Keratinocyte (primary cell): ENCODE measurements at regions not wholly inside any gene's neighbourhood (a gene's known extent, or its start where the extent isn't known, plus 50 kb on each side); places are given as distances from the start of the nearest gene placed in this dataset.

Experiments
- DNase-seq: peaks from one replicate; pipeline ENCODE4 v3.0.0-alpha.2; 2011; ENCODE audit warnings: low read depth, missing footprints, low spot score
- FAIRE-seq: peaks from 2 replicates; lab custom pipeline; 2011; peaks lifted over from hg19 to GRCh38; lab: Jason Lieb, UNC
- H2AFZ ChIP-seq: 2 replicates; pipeline ENCODE4 v1.6.0; 2012; ENCODE audit warnings: low read length, control low read depth, inconsistent platforms; ENCODE audit not compliant: control insufficient read depth
- H3K27ac ChIP-seq: 2 replicates; pipeline ENCODE4 v1.5.1; 2011; ENCODE audit warnings: low read length; ENCODE audit not compliant: control insufficient read depth, insufficient read depth
- H3K27me3 ChIP-seq: 3 replicates; pipeline ENCODE4 v1.6.0; 2011; ENCODE audit warnings: low read length; ENCODE audit not compliant: control insufficient read depth, insufficient read depth; ENCODE audit errors: extremely low read depth
- H3K36me3 ChIP-seq, 2 experiments: 2 replicates in 1 of 2; 3 replicates in 1 of 2; pipeline ENCODE4 v1.5.1; 2011; ENCODE audit warnings: low read length in 2 of 2, mild to moderate bottlenecking in 1 of 2; ENCODE audit not compliant: control insufficient read depth in 2 of 2, insufficient read depth in 2 of 2; ENCODE audit errors: extremely low read depth in 1 of 2
- H3K4me1 ChIP-seq: 3 replicates; pipeline ENCODE4 v1.5.1; 2011; ENCODE audit warnings: low read length; ENCODE audit not compliant: control insufficient read depth, insufficient read depth; ENCODE audit errors: extremely low read depth
- H3K4me2 ChIP-seq: 3 replicates; pipeline ENCODE4 v1.6.0; 2011; ENCODE audit warnings: low read depth, low read length; ENCODE audit not compliant: control insufficient read depth, insufficient read depth; ENCODE audit errors: extremely low read depth
- H3K4me3 ChIP-seq, 3 experiments: fragments of 200-600 bp in 1 of 3; sonication (generic) in 1 of 3; 2 replicates in 2 of 3; 3 replicates in 1 of 3; pipeline ENCODE4 v1.5.1; 2011 to 2016; ENCODE audit warnings: low read length in 3 of 3, mild to moderate bottlenecking in 3 of 3, control low read depth in 2 of 3, inconsistent platforms in 1 of 3, low read depth in 1 of 3, mixed read lengths in 1 of 3, mixed run types in 1 of 3, moderate library complexity in 1 of 3; ENCODE audit not compliant: control insufficient read depth in 2 of 3, insufficient read depth in 2 of 3; ENCODE audit errors: extremely low read depth in 1 of 3
- H3K79me2 ChIP-seq: 2 replicates; pipeline ENCODE4 v1.6.0; 2012; ENCODE audit warnings: low read length; ENCODE audit not compliant: control insufficient read depth, insufficient read depth
- H3K9ac ChIP-seq: 3 replicates; pipeline ENCODE4 v1.6.0; 2011; ENCODE audit warnings: low read length; ENCODE audit not compliant: control insufficient read depth, insufficient read depth; ENCODE audit errors: extremely low read depth
- H3K9me1 ChIP-seq: 3 replicates; pipeline ENCODE4 v1.6.0; 2011; ENCODE audit warnings: low read length; ENCODE audit not compliant: control insufficient read depth, insufficient read depth; ENCODE audit errors: extremely low read depth
- H3K9me3 ChIP-seq: 2 replicates; pipeline ENCODE4 v1.5.1; 2012; ENCODE audit warnings: low read depth, low read length; ENCODE audit not compliant: control insufficient read depth
- H4K20me1 ChIP-seq: 3 replicates; pipeline ENCODE4 v1.6.0; 2011; ENCODE audit warnings: low read length; ENCODE audit not compliant: control insufficient read depth, insufficient read depth; ENCODE audit errors: extremely low read depth
- CTCF ChIP-seq, 3 experiments: IDR thresholded peaks in 1 of 3; conservative IDR thresholded peaks in 1 of 3; optimal IDR thresholded peaks in 1 of 3; 2 replicates in 2 of 3; 3 replicates in 1 of 3; pipeline versions ENCODE3 to v1.5.1; 2011; ENCODE audit warnings: low read length in 3 of 3, mild to moderate bottlenecking in 3 of 3, moderate library complexity in 2 of 3, control low read depth in 1 of 3, inconsistent platforms in 1 of 3; ENCODE audit not compliant: insufficient read depth in 2 of 3; ENCODE audit errors: extremely low read depth in 1 of 3
- EZH2 ChIP-seq: IDR thresholded peaks from one replicate; pipeline ENCODE4 v1.6.1; 2012; ENCODE audit warnings: inconsistent platforms, mild to moderate bottlenecking, low read length, moderate library complexity
- dilution Hi-C: fragments of 300-500 bp; cut with MboI; formaldehyde crosslinking; loops from one replicate; pipeline ENCODE4 v1.7.0; 2020; ENCODE audit warnings: low sequenced_read_pairs; ENCODE audit not compliant: extremely low pct_ligation_motif_present

GRCh38 chr6:4667591-4667990 lies 108.6 kb upstream of the CDYL start:
- TF ChIP-seq EZH2 (no peak), CTCF (optimal IDR thresholded peaks at IDR 0.05 in 1 of 3, IDR thresholded peaks at IDR 0.05 in 1 of 3, conservative IDR thresholded peaks at IDR 0.05 in 1 of 3; ENCODE audit: extremely low read depth in 1 of 3, insufficient read depth in 2 of 3, low read length in 3 of 3) (no peak)
- H3K4me2 ChIP-seq = no peak overlapping the region
- H3K27ac ChIP-seq = no peak overlapping the region
- no peaks in the 10 kb centered on the region for H3K4me1 ChIP-seq
- no peak overlapping the region for H3K4me3 ChIP-seq
- H3K9me1 ChIP-seq = no peaks in the 10 kb centered on the region
- no peaks in the 10 kb centered on the region for H3K36me3 ChIP-seq
- H2AFZ ChIP-seq = no peak overlapping the region
- no peaks in the 10 kb centered on the region for H3K79me2 ChIP-seq
- H3K9me3 ChIP-seq = no peaks in the 10 kb centered on the region
- no peak overlapping the region for H3K9ac ChIP-seq
- dilution Hi-C loops = no loop called here
- FAIRE-seq (no peak), DNase-seq (no peak)
- H4K20me1 ChIP-seq = no peaks in the 10 kb centered on the region
- no peaks in the 10 kb centered on the region for H3K27me3 ChIP-seq

GRCh38 chr6:4666886-4667513 lies 109.2 kb upstream of the CDYL start:
- Histone ChIP-seq H3K9me3 (no peaks in the 10 kb centered on the region), H3K27ac (no peak overlapping the region), H4K20me1 (no peaks in the 10 kb centered on the region), H3K4me3 (no peak overlapping the region), H3K9ac (no peak overlapping the region), H3K4me1 (no peaks in the 10 kb centered on the region), H3K36me3 (no peaks in the 10 kb centered on the region), H2AFZ (no peak overlapping the region), H3K79me2 (no peaks in the 10 kb centered on the region), H3K27me3 (no peaks in the 10 kb centered on the region), H3K4me2 (no peak overlapping the region), H3K9me1 (no peaks in the 10 kb centered on the region)
- DNase-seq (no peak), FAIRE-seq (no peak)
- TF ChIP-seq CTCF (optimal IDR thresholded peaks at IDR 0.05 in 1 of 3, IDR thresholded peaks at IDR 0.05 in 1 of 3, conservative IDR thresholded peaks at IDR 0.05 in 1 of 3; ENCODE audit: extremely low read depth in 1 of 3, insufficient read depth in 2 of 3, low read length in 3 of 3) (no peak), EZH2 (no peak)
- dilution Hi-C loops = no loop called here
